ENCODE measurements at regions not wholly inside any gene's neighbourhood (a gene's known extent, or its start where the extent isn't known, plus 50 kb on each side); places are given as distances from the start of the nearest gene placed in this dataset.

DNA sequence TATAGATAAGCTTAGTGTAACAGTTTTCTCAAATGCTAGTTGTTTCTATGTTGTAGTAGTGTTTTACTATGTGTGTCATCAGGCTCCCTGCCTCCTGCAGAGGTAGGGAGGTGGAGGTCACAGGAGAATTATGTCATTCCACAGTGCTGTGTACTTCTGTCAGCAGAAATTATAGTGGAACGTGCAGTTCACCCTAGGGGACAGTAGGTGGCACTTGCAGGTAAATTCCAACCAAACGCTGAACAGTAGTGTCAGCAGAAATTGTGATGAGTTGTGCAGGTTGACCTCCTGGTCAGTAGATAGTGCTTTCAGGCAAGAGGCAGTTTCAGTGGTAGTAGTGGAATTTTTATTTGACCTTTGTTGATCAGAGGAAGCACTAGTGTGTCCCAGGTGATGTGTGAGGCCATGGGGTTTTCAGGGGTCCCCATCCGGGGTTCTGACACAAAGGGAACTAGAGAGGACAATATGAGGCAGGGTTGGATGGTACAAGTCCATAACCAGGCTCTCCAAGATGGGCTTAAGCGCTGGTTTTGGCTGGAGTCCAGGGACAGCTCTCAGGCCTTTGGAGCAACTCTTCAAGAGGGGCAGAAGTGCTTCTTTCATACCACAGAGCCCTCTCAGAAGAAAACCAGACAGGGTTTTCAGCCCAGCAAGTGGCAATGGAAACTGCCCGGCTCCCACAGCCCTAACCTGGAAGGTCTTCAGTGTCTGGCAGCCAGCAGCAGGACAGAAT is 402.9 kb downstream of the CYLC2 start:
- Histone ChIP-seq H3K27me3 (no peaks in the 10 kb centered on the region), H3K9me3 (no peaks in the 10 kb centered on the region), H3K36me3 (no peaks in the 10 kb centered on the region), H3K4me3 (no peak overlapping the region), H3K4me1 (no peaks in the 10 kb centered on the region), H3K27ac (no peak overlapping the region)
- peak in 3 of 4 donors; percentile 3 to 47 (median 20) for DNase-seq
- TF ChIP-seq, protein P1, sequence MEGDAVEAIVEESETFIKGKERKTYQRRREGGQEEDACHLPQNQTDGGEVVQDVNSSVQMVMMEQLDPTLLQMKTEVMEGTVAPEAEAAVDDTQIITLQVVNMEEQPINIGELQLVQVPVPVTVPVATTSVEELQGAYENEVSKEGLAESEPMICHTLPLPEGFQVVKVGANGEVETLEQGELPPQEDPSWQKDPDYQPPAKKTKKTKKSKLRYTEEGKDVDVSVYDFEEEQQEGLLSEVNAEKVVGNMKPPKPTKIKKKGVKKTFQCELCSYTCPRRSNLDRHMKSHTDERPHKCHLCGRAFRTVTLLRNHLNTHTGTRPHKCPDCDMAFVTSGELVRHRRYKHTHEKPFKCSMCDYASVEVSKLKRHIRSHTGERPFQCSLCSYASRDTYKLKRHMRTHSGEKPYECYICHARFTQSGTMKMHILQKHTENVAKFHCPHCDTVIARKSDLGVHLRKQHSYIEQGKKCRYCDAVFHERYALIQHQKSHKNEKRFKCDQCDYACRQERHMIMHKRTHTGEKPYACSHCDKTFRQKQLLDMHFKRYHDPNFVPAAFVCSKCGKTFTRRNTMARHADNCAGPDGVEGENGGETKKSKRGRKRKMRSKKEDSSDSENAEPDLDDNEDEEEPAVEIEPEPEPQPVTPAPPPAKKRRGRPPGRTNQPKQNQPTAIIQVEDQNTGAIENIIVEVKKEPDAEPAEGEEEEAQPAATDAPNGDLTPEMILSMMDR (IDR thresholded peaks at IDR 0.05): peak; percentile 48 to 58
- intact Hi-C loops (cut with DNase I): no loop called here
- ATAC-seq: peak; percentile 99

DNA sequence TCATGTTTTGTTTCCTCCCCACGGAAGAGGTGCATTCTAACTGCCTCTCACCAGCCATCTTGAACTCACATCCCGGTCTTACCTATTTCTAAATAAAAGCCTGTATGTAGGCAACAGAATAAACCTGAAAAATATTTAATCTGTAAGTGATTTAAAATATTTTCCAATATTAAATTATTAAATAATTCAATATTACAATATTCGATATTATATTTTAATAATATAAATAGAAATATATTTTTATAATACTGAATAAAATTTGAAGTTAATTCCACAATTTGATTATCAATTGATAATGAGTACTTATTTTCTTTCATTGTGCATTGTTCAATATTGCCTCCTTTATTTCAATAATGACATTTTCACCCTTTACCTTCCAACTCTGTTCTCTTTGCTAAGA is 404.4 kb downstream of the CYLC2 start:
- H3K4me3 ChIP-seq: no peak overlapping the region
- no peaks in the 10 kb centered on the region for H3K9me3 ChIP-seq
- no peak for DNase-seq
- intact Hi-C loops (cut with DNase I): no loop called here
- ATAC-seq: no peak
- TF ChIP-seq, protein P1 (IDR thresholded peaks at IDR 0.05): no peak
- no peaks in the 10 kb centered on the region for H3K4me1 ChIP-seq
- H3K36me3 ChIP-seq: no peaks in the 10 kb centered on the region
- H3K27me3 ChIP-seq: no peaks in the 10 kb centered on the region
- no peak overlapping the region for H3K27ac ChIP-seq

DNA sequence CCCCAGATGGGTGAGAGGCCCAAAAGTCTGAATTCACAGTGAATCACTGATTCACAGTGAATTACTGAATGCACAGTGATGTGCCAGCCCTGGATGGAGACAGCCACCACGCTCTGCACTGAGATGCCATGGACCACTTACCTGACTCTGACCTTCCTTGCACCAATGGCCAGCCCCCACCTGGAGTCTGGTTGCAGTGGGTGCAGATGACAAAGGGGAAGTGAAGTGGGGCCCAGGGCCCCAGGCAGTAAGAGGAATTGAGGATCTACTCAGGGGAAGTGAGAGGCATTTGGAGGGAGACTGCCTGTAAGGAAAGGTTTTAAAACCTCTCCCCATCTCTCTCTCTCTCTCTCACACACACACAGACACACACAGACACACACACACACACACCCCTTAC is 412.1 kb downstream of the CYLC2 start:
- Histone ChIP-seq H3K36me3 (no peaks in the 10 kb centered on the region), H3K27me3 (no peaks in the 10 kb centered on the region), H3K4me3 (no peak overlapping the region), H3K9me3 (no peaks in the 10 kb centered on the region), H3K4me1 (no peaks in the 10 kb centered on the region), H3K27ac (no peak overlapping the region)
- DNase-seq: no peak
- intact Hi-C loops (cut with DNase I): no loop called here
- no peak for ATAC-seq
- TF ChIP-seq, protein P1 (IDR thresholded peaks at IDR 0.05): no peak

DNA sequence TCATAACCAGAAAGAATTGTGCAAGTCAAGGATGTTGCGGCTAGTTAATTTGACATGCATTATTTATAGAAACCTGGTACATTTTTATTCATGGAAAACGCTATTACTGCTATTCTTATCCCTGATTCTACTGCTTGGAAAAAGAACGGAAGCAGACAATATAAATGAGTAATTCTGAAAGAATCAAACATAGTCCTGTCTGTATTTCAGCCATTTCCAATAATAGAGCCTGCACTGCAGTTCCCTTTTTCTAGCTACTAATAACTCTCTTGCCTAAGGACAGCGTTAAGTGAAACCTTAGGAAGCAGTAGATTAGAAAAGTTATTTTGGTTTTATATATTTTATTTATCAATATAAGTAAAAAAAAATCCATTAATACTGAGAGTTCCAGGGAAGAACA is 414.9 kb downstream of the CYLC2 start:
- TF ChIP-seq, protein P1 (IDR thresholded peaks at IDR 0.05): no peak
- no peak overlapping the region for H3K27ac ChIP-seq
- no peaks in the 10 kb centered on the region for H3K36me3 ChIP-seq
- no peak for ATAC-seq
- no peaks in the 10 kb centered on the region for H3K4me1 ChIP-seq
- no peak overlapping the region for H3K4me3 ChIP-seq
- no peak for DNase-seq
- intact Hi-C loops (cut with DNase I): no loop called here
- H3K9me3 ChIP-seq: no peaks in the 10 kb centered on the region
- no peaks in the 10 kb centered on the region for H3K27me3 ChIP-seq

DNA sequence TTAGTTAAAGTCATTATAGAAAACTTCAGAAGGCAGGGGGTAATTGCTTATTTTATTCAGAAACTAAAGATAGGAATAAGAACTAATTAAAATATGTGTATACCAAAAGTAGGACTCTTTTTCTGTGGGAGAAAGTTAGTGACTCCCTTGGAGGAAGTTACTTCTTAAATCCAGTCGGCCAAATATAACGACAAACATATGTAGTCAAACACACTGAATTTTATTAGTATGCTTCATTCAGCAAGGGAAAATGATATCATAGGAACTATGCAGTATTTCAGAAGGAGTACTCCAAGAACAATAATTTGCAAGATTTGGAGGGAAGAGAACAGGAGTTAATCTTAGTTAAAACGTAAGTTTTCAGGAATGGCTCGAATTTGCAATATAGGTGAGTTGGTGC is 432.6 kb downstream of the CYLC2 start:
- H3K27ac ChIP-seq: no peak overlapping the region
- intact Hi-C loops (cut with DNase I): no loop called here
- no peaks in the 10 kb centered on the region for H3K27me3 ChIP-seq
- ATAC-seq (no peak), DNase-seq (no peak)
- no peak overlapping the region for H3K4me3 ChIP-seq
- no peaks in the 10 kb centered on the region for H3K9me3 ChIP-seq
- TF ChIP-seq, protein P1 (IDR thresholded peaks at IDR 0.05): no peak
- H3K4me1 ChIP-seq: no peaks in the 10 kb centered on the region
- no peaks in the 10 kb centered on the region for H3K36me3 ChIP-seq
